ENCODE measurements at regions not wholly inside any gene's neighbourhood (a gene's known extent, or its start where the extent isn't known, plus 50 kb on each side); places are given as distances from the start of the nearest gene placed in this dataset.
"Not testable (repeated sequence)": the region's sequence is repeated elsewhere in the genome, so short reads cannot be mapped to it uniquely, and the experiment has no call there.

DNA sequence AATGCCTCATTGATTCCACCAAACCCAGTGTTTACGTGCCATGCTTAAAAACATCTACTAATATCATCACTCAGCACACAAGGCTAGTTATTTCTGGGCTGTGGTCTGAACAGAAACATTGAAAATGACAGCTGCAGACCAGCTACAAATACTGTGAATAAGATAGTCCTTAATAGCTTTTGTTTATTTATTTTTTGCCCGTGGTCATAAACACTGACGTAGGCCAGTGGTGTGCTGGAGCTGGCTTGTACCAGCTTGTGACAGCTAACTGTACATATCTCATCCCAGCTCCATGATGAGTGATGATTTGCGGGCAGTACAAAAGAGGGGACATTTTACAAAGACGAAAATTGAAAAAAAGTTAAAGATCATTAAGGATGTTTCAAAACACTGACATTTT lies 1057.0 kb downstream of the EPHA7 start:
- DNase-seq: no peak

GRCh38 chr6:92361990-92362389 lies 1057.4 kb downstream of the EPHA7 start:
- no peak for DNase-seq

DNA sequence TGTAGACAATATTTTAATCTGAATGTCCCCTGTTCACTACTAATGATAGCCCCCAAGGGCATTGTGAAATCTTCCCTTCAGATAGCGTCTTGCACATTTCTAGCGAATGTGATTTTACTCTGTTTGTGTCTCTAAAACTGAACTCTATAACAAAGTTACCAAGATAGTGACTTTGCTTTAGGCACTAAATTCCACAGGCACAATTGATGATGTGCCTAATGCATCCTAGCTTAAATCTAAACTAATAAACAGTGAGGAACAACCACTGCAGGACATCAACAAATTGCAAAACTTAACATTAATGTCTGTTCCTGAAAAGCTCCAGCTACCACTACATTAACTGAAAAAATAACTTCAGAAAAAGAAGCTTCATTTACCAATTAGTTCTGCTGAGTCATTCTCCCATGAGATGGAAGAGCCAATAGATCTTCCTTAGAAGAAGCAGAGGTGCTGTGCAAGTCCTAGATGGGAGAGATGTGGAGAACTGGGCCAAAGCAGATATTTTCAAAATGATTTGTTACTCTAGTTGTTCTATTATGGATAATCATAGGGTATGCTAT lies 1065.0 kb downstream of the EPHA7 start:
- DNase-seq: no peak

DNA sequence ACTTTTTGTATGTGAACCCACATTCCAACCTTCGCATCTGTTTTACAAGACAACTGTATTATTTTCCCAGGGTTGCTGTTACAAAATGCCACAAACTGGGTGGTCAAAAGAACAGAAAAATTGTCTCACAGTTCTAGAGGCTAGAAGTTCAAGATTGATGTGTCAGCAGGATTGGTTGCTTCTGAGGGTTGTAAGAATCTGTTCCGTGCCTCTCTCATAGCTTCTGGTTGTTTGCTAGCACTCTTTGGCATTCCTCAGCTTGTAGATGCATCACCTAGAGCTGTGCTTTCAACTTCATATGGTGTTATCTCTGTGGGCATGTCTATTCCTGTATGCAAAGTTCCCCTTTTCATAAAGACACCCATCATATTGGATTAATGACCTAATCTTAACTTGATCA lies 1067.2 kb downstream of the EPHA7 start:
- DNase-seq: no peak

- no peak for DNase-seq
These were observed 1078.2 kb downstream of the EPHA7 start for GRCh38 chr6:92341201-92341600.

DNA sequence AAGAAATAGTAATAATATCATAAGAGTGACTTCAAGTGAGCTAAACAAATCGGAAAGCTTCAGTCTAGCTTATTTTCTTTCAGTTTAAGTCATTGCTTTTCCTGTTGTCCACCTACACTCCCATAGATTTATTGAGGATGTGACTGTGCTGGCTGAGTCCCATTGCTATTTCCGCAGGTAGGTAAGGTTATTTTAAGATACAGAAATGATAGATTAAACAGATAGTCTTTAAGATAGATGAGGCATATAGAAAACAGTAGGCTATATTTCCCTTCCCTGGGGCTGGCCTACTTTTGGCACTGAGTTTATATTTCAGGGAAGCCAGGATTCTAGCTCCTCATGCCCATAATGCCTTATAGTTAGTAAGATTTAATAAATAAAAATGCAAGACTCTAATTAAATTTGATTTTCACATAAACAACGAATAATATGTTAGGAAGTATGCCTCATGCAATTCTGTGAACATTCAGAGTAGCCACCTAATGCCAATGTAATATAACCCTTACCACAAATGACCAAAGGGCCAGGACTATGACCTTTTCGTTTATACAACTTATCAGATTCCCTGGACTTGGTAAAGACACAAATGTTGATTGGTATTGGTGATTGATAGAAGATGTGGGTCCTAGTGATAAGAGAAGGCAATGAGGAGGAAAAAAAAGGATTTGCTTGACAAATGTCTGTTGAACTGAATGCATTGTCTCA lies 1079.3 kb downstream of the EPHA7 start:
- no peak for DNase-seq

DNA sequence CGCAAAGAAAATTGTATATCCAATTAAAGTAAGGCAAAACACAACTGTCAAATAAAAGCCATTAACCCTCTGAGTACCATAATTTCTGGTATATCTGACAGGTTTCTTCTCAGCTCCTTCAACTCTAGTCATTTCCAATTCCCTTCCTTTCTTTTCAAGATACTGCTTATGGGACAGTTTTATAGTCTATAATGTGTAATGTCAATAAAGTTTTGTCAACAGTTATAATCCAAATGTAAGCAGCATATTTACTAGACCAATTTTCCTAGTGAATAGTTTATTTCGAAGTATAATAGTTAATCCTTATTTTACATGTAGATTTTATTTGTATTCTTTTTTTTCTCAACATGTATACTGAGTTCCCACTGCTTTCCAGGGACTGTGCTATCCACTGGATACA lies 1081.8 kb downstream of the EPHA7 start:
- no peak for DNase-seq

DNA sequence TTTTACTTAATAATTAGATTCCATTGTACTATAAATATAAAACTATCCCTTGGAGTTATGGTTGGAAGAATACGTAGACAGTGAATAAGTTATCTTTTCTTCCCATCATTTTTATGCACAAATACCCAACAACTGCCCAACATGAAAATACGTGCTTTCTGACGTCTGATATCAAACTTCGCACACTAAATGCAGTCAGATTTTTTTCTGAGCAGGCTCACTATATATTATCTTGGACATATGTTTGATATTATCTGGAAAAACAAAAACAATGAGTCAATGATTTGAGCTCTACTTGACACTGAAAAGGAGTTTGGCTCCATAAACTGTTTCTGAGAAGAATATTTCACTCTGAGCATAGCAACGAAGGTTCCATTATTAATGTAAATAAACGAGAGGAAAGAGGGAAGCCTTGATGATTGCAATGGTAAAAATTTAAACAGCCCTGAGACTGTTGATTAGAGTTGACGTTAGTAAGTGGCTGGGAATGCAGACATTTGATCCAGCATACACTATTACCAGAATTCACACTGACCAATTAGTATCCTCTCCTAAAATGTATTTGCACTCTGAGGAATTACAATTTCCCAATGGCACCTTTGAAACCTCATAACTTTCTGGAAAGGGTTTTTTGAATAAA lies 1090.0 kb downstream of the EPHA7 start:
- no peak for DNase-seq

- DNase-seq: no peak
These were observed 1104.0 kb downstream of the EPHA7 start for GRCh38 chr6:92315312-92315711.

GRCh38 chr6:92297101-92297500 lies 1122.3 kb downstream of the EPHA7 start:
- DNase-seq: no peak

DNA sequence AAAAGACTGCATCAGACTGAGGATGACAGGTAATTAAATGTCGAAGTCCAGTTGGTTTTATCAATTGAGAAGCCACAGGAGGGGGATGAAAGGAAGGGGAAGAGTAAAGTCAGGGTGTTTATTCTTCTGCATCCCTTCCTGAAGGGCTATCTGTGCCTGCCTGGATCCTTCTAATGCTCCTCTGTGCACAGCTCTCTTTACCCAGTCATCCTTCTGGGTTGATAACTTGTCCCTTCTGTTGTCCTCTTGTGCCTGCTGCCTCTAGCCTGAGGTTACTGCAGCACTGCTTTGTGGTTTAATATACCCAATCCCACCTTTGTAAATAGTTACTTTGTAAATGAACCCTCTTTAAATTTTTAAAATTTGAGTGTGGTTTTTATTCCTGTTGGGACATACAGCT lies 1127.3 kb downstream of the EPHA7 start:
- no peak for DNase-seq

GRCh38 chr6:92289831-92290230 lies 1129.5 kb downstream of the EPHA7 start:
- DNase-seq: no peak

- DNase-seq: no peak
These were observed 1137.7 kb downstream of the EPHA7 start for GRCh38 chr6:92281571-92282076.

DNA sequence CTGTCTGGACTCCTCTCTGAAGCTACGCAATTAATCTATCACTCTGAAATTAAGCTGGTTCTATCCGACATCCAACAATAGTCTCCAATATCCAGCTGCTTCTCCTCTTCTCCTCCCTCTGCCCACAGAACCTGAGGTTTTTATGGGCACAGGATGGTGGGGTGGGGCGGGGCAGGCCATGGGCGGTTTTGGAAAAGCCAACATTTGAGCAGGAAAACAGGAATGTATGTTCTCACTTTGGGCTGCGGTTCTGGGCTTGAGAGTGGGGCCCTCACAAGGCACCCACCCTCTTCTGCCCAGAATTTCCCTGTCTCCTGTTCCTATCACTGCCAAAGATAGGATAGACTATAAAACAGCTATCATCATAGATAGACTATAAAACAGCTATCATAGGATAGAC lies 1144.2 kb downstream of the EPHA7 start:
- no peak for DNase-seq

- DNase-seq: no peak
These were observed 1144.8 kb downstream of the EPHA7 start for GRCh38 chr6:92274588-92274987.

- DNase-seq: no peak
These were observed 1145.7 kb downstream of the EPHA7 start for GRCh38 chr6:92273694-92274093.

GRCh38 chr6:92271091-92271490 lies 1148.3 kb downstream of the EPHA7 start:
- DNase-seq: no peak

- no peak for DNase-seq
These were observed 1149.0 kb downstream of the EPHA7 start for GRCh38 chr6:92270365-92270764.

- DNase-seq: no peak
These were observed 1152.0 kb downstream of the EPHA7 start for GRCh38 chr6:92267335-92267734.

- no peak for DNase-seq
These were observed 1155.5 kb downstream of the EPHA7 start for GRCh38 chr6:92263864-92264263.

DNA sequence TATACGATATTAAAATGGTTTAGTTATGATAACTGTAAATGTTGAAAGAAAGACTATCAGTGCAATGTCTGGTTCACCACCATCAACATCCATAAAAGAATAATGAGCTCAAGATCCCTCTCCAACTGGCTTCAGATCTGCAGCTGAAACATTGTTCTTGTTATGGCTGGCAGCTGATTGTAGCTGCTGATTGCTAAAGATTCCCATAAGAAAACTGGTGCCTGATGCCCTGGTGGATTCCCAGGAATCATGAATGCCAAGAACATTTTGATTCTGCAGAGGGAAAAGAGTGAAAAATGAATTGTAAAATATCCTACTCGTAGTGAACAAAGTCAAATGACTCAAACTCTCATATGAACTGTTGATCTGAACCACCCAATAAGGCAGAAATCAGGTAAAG lies 1160.2 kb downstream of the EPHA7 start:
- no peak for DNase-seq

DNA sequence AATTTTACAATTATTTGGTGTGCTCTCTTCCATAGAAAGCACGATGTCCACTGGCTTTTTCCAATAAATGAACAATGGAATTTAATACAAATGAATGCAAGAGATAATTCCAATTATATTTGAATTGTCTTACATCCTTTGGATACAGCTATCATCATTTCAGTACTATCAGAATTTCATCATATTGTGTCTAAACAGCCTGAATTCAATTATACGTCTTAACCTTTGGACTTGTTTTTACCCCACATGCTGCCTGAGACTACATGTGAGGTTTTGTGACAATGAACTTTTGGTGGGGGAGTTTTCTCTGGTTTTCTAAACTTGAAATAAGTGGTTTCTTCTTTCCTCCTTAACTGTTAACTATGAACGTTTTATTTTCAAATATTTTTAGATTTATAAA lies 1176.0 kb downstream of the EPHA7 start:
- no peak for DNase-seq

DNA sequence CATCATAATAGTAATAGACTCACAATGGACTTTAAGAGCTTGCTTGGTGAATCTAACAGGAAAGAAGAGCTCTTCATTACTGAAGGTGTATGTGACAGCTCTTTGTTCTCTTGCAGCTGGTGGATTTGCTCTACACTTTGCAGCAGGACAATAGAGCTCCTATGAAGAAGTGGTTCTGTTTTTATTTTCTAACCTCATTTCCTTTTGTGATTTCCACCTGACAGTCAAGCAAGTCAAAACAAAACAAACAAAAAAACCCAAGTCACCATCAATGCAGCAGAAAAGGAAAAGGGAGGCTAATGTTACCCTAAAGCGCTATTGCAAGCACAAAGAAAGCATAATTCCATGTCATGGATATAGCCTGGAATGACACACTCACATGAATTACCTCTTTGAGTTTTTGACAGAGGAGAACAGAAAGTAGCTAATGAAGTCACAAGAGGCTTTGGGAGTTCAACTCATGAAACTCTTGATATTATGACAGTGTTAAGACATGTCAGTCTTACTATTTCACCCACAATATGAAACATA lies 1188.1 kb downstream of the EPHA7 start:
- DNase-seq: no peak

DNA sequence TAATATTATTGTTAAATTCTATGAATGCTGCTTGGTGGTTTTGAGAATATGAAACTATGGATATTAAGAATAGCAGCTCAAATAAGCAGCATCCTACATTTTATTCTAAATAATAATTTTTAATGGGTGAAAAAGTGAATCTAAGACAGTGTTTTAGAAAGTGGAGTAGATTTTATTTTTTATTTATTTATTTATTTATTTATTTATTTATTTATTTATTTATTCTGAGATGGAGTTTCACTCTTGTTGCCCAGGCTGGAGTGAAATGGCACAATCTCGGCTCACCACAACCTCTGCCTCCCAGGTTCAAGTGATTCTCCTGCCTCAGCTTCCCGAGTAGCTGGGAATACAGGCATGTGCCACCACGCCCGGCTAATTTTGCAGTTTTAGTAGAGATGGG lies 1199.4 kb downstream of the EPHA7 start:
- DNase-seq: not testable (repeated sequence)

Measured in islet precursor cell (in vitro differentiated cells).